GM19035 (cell line): ENCODE measurements at regions not wholly inside any gene's neighbourhood (a gene's known extent, or its start where the extent isn't known, plus 50 kb on each side); places are given as distances from the start of the nearest gene placed in this dataset.
"Not testable (repeated sequence)": the region's sequence is repeated elsewhere in the genome, so short reads cannot be mapped to it uniquely, and the experiment has no call there.

Source experiments
- ATAC-seq: cut with Tn5 transposase; IDR thresholded peaks from one replicate; pipeline ENCODE4 v1.9.1; 2021; ENCODE audit not compliant: unreplicated experiment

DNA sequence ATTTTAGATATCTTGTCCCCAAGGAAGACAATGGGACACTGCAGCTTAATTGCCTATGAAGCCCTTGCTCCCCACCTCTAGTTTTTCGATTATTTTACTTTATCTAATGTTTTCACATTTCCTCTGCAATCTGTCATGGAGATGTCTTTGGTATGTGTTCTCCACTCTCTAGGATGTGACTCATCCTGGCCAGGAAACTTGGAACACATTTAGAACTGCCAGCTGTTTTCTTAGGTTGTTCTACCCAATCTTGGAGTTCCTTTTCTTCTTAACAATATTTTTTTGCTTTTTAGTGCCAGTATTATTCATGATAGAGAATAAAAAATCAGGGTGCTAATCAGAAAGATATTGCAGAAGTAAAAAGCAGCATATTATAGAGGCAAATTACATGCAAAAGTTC lies 101.7 kb upstream of the CLEC14A start:
- no peak for ATAC-seq

DNA sequence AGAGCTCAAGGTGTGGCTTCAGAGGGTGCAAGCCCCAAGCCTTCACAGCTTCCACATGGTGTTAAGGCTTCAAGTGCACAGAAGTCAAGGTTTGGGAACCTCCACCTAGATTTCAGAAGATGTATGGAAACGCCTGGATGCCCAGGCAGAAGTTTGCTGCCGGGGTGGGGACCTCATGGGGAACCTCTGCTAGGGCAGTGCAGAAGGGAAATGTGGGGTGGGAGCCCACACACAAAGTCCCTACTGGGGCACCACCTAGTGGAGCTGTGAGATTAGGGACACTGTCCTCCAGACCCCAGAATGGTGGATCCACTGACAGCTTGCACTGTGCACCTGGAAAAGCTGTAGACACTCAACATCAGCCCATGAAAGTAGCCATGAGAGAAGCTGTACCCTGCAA lies 99.6 kb upstream of the CLEC14A start:
- not testable (repeated sequence) for ATAC-seq

DNA sequence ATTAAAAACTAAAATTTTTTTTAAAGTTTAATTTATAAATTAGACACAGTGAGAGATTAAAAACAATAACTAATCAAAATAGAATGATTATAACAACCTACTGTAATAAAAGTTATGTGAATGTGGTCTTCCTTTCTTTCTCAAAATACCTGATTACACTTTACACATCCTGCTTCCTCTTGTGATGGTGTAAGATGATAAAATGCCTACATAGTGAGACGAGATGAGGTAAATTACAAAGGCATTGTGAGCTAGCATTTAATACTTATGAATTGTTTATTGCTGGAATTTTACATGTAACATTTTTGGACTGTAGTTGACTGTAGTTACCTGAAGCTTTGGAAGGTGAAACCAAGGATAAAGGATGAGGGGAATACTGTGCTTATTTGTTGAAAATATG lies 94.2 kb upstream of the CLEC14A start:
- ATAC-seq: no peak

DNA sequence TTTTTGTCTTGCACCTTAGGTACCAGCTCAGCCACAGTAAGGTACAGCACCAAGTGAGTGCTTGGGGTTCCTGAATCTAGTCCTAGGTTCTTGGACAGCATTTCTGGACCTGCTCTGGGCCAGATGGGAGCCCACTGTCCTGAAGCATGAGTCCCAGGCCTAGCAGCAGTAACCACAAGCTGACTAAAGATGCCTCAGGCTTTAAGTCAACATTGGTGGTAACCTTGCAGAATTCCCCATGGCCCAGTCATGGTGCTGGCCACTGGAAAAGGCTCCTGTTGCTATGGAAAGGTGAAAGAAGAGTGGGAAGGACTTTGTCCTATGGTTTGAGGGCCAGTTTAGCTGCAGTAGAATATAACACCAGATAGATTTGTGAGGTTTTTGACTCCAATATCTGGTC lies 86.9 kb upstream of the CLEC14A start:
- no peak for ATAC-seq

DNA sequence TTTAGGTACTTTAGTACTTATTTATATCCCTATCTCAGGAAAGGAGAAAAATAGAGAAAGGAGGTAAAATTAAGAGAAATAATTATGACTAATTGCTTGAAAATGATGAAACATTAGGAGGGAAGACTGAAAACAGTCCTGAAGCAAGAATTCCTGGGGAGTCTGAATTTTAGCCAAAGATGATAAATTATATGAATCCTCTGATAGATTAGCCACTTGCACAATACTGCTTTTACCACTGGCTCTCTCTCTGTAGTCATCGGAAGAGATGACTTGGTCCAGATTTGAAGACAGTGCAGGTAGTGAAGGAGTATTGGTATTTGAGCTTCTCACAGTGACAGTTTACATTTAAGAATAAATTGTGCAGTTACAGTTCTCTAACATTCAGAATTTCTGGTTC lies 83.8 kb upstream of the CLEC14A start:
- ATAC-seq: no peak

DNA sequence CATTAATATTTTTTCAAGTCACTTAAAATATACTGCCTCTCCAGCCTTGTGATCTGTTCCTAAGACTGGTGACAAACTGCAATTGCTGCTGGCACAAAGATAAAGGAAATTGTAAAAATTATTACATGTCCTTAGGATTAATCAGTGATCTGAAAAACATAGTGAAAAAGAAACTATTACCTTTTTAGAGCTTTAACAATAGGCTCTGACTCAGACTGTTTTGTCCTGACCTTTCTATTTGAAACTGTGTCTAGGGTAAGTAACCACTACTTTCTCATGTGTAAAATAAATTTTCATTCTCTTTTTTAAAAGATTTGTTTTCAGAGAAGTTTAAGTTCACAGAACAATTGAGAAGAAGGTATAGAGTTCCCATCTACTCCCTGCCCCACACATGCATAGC lies 80.4 kb upstream of the CLEC14A start:
- no peak for ATAC-seq

DNA sequence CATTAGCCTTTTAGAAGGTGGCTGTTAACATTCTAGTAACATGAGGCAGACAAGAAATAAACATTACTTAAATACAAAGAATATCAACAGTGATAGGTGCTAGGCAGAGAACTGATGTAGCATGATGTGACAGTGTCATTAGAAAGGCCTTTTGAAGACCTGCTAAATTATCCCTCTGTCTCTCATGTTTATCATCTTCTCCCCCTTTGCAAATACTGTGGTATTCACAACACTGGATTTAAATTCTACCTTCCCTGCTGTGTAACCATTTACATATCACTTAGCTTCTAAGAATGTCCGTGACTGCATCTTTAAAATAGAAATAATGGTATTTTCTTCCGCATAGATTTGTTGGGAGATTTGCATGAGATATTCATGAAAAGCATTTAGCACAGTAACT lies 74.4 kb upstream of the CLEC14A start:
- no peak for ATAC-seq

DNA sequence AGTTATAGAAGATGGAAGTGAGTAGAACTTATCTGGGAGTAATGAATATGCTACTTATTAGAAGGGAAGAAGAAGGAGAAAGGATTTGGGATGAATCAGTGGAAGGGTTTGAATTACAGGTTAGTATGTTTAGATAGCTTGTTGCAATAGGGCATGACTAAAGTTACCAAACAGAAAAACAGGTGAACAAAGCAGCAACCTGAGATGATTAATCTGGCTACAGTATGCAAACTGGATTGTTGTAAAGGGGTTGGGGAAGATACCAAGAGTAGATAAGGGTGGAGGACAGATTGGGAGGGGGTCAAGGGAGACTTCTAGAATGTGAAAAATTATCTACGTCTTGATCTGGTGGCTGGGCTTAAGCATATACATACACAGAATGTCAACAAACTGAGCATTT lies 73.4 kb upstream of the CLEC14A start:
- ATAC-seq: no peak

DNA sequence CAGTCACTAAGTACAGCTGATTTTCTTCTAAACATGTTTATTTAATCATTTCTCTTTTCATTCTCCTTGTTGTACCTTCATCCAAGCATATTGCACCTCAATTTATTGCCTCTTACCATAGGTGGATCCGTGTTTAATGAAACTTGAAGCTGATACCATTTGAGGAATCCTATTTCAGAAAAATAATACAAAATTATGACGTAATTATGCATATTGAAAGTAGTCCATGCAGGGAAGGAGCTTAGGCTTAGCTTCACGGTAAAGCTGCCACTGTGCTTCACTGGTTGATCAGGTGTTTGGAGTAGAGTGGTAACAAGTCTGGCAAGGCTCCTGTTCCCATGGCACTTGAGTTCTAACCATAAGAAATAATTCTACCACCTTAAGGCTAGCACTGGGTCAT lies 61.0 kb upstream of the CLEC14A start:
- no peak for ATAC-seq

DNA sequence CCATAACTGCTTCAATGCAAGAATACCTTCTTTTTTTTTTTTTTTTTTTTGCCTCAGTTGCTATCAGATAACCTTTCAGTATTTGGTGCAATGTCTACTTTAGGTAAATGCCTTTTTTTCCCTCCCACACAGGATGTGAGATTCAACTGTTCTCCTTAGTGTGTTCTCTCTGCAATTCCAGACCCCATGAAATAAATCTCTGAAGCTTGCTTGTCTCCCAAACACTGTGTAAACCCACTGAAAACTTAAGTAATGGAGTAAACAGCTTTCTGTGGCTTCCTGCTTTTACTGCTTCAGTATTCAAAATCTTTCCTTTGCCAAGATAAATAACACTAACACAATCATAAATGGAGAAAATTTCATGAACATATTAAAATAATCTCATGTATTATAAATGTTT lies 55.8 kb upstream of the CLEC14A start:
- ATAC-seq: no peak

DNA sequence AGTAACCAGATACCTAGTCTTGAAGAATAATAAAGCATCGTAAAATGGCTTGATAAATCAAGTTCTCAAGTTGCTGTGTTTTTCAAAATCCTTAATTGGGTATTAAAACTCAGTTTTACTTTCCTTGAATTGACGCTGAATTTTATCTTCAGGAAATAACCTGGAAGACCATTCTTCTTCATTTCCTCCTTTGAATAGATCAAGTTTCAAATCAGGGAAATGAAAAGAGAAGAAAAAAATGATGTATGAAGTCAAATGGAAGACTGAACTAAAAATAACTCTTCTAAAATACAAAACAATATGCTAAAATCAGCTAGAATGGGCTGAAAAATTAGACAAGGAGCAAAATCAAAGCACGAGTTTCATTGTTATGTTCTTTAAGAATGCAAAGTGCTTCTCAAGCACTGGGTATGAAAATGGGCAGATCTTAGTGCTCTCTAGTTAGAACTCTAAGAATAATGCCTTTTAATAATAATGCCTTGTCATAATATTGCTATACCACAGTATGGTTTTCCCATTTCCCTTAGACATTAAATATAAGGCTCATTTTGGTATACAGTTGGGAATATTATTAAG lies 54.6 kb upstream of the CLEC14A start:
- ATAC-seq: no peak

DNA sequence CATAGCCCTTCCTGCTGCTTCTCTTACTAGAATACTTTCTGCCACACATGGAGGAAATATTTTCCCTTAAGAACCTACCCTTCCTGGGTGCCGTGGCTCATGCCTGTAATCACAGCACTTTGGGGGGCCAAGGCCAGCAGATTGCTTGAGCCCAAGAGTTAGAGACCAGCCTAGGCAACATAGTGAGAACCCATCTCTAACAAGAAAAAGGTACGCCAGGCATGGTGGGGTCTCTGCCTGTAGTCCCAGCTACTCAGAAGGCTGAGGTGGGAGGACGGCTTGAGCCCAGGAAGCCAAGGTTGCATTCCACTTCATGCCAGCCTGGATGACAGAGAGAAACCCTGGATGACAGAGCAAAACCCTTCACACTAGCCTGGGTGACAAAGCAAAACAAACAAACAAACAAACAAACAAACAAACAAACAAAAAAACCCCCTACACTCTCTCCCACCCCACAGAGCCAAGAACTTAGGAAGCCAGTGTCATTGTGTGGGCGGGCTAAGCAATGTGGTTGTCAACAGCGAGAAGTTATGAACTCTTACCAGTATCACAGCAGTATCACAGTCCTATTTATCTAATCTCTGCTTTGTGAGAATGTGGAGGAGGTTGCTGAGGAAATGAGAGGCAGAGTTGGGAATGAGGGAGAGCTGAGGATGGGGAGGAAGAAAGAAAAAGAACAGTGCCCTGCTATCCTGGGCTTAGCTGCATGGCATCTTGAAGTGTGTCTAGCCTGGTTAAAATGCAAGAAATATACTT lies 53.8 kb upstream of the CLEC14A start:
- ATAC-seq: no peak
